HG03354 (cell line): ENCODE measurements at regions not wholly inside any gene's neighbourhood (a gene's known extent, or its start where the extent isn't known, plus 50 kb on each side); places are given as distances from the start of the nearest gene placed in this dataset.
"Not testable (repeated sequence)": the region's sequence is repeated elsewhere in the genome, so short reads cannot be mapped to it uniquely, and the experiment has no call there.

Source experiments
- ATAC-seq: cut with Tn5 transposase; IDR thresholded peaks from one replicate; pipeline ENCODE4 v1.9.1; 2021; ENCODE audit warnings: mild to moderate bottlenecking; ENCODE audit not compliant: unreplicated experiment, poor library complexity, severe bottlenecking

GRCh38 chr10:3935141-3935540, 150.1 kb upstream of the KLF6 start:
- ATAC-seq: peak; percentile 99

- no peak for ATAC-seq
Measured at GRCh38 chr10:3933733-3934132, 148.7 kb upstream of the KLF6 start.

GRCh38 chr10:3932597-3933375, 147.8 kb upstream of the KLF6 start:
- ATAC-seq: no peak

GRCh38 chr10:3931901-3932300, 146.9 kb upstream of the KLF6 start:
- ATAC-seq: no peak

GRCh38 chr10:3931224-3931623, 146.2 kb upstream of the KLF6 start:
- no peak for ATAC-seq

GRCh38 chr10:3928569-3928968, 143.6 kb upstream of the KLF6 start:
- ATAC-seq: no peak

- no peak for ATAC-seq
Measured at GRCh38 chr10:3928078-3928477, 143.1 kb upstream of the KLF6 start.

- no peak for ATAC-seq
Measured at GRCh38 chr10:3926675-3927525, 141.9 kb upstream of the KLF6 start.

- no peak for ATAC-seq
Measured at GRCh38 chr10:3926258-3926657, 141.2 kb upstream of the KLF6 start.

- ATAC-seq: no peak
Measured at GRCh38 chr10:3925184-3925583, 140.2 kb upstream of the KLF6 start.

GRCh38 chr10:3924344-3924743, 139.3 kb upstream of the KLF6 start:
- no peak for ATAC-seq

- no peak for ATAC-seq
Measured at GRCh38 chr10:3923033-3923432, 138.0 kb upstream of the KLF6 start.

GRCh38 chr10:3919709-3920308, 134.8 kb upstream of the KLF6 start:
- no peak for ATAC-seq

GRCh38 chr10:3917392-3917791, 132.4 kb upstream of the KLF6 start:
- not testable (repeated sequence) for ATAC-seq

- no peak for ATAC-seq
Measured at GRCh38 chr10:3914733-3915132, 129.7 kb upstream of the KLF6 start.

GRCh38 chr10:3911713-3912442, 126.9 kb upstream of the KLF6 start:
- ATAC-seq: no peak

GRCh38 chr10:3911241-3911640, 126.2 kb upstream of the KLF6 start:
- ATAC-seq: no peak

GRCh38 chr10:3909339-3909738, 124.3 kb upstream of the KLF6 start:
- ATAC-seq: no peak

GRCh38 chr10:3908183-3908582, 123.2 kb upstream of the KLF6 start:
- no peak for ATAC-seq

- no peak for ATAC-seq
Measured at GRCh38 chr10:3907514-3907913, 122.5 kb upstream of the KLF6 start.
